HG02571 (cell line): ENCODE measurements at regions not wholly inside any gene's neighbourhood (a gene's known extent, or its start where the extent isn't known, plus 50 kb on each side); places are given as distances from the start of the nearest gene placed in this dataset.

Source experiments
- ATAC-seq: cut with Tn5 transposase; IDR thresholded peaks from one replicate; pipeline ENCODE4 v1.9.1; 2021; ENCODE audit warnings: mild to moderate bottlenecking, moderate library complexity; ENCODE audit not compliant: unreplicated experiment

DNA sequence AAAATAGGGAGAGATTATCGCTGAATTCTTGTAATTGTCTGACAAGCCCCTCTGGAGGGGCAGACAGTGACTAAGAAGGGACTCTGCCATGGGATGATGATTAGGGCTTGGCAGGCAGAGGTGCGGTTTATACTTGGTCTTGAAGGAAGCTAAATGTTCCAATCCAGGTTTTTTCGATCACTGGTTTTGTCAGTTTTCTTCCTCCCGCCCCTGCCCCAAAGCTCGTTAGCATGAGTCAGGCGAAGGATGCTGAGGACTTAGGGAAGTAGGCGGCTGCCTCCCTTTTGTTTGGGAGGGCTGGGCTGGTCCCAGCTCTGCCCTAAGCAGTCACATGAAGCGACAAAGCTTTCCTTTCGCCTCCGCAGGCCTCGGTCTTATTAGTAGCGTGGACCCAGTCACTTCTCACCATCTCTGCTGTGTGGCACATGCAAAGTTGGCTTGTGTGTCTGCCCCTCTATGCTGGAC is 314.2 kb downstream of the CDC5L start:
- ATAC-seq = no peak

- no peak for ATAC-seq
Observed at GRCh38 chr6:44702292-44702691, 314.8 kb downstream of the CDC5L start.

- peak; percentile 59 for ATAC-seq
Observed at GRCh38 chr6:44704240-44705150, 317.0 kb downstream of the CDC5L start.

- no peak for ATAC-seq
Observed at GRCh38 chr6:44705596-44705995, 318.1 kb downstream of the CDC5L start.

DNA sequence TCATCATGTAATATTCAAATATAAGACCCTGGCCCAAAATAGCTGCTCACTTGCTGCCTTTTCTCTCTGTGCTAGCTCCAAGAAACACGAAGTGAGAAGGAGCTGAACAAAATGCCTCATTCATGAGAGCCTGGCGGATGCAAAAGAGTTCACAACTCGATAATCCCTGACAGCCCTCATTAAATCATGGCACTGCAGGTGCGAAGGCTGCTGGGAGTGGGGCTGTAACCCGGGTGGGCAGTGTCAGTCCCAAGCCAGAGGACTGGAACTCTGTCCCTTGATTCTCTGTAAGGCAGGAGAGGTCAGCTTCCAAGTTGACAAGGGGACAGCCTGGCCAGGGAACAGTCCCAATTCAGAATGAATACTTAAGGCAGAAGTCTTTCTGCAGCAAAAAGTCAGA is 318.5 kb downstream of the CDC5L start:
- ATAC-seq = no peak

DNA sequence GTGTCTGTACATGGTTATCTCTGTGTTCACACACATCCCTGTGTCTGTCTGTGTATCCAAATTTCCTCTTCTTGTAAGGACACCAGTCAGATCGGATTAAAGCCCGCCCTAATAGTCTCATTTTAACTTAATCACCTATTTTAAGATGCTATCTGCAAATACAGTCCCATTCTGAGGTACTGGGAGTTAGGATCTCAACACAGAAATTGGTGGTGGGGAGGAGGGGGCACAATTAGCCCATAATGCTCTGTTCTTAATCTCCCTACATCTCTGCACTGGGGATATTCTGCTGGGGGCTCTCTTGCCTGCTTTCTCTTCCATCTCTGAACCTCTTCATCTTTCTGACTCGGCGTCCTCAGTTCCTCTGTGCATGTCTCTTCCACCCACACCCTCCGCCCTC is 320.7 kb downstream of the CDC5L start:
- ATAC-seq = no peak

GRCh38 chr6:44712353-44713111 is 325.0 kb downstream of the CDC5L start:
- no peak for ATAC-seq

DNA sequence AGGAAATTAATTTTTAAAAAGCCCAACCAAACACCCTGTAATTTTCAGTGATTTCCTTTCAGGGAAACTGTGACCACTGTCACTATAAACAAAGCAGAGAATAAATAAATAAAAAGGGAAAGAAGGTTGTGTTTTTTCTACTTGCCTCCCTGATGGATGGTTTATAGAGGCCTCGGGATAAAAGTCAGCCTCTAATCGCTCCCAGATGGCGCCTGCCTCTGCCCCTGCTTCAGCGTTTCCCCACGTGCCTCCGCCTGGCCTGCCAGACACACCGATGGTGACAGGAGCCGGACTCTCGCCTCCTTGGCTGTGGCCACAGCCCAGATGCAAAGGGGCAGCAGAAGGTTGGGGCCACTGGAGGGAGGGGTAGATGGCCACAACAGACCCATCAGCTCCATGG is 327.7 kb downstream of the CDC5L start:
- ATAC-seq = no peak

DNA sequence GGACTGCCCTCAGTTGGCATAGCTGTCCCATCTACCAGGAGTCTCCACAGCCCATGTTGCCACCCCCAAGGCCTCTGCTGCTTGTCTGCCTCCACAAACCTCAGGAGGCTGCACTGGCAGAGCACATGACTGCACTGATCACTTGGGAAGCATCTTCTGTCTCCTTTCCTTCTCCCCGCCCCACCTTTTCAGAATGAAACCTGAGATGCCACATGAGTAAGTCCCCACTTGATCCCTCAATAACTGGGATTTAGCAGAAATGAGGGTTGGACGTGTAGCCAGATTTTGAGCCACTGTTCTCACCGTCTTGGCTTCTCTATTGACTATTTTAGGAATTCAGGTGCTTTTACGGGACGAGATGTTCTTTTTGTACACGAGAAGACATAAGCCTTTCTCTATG is 328.4 kb downstream of the CDC5L start:
- no peak for ATAC-seq

DNA sequence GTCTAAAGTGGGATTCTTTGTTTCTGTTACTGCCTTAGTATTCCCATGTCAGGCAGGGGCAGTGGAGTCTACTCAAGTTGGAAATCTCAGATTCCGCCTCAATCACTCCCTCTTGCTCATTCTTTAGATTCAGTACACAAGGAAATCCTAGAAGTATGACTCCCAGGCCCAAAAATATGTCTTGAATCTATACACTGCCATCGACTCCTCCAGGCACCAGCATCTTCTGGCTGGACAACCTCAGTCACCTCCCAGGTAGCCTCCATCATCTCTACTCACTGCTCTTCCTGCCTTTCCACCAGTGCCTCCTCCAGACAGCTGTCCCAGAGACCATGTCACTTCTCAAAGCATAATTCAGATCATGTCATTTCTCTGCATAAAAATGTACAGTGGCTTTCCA is 329.9 kb downstream of the CDC5L start:
- no peak for ATAC-seq

GRCh38 chr6:44721954-44722578 is 334.6 kb downstream of the CDC5L start:
- no peak for ATAC-seq

GRCh38 chr6:44722736-44723135 is 335.2 kb downstream of the CDC5L start:
- no peak for ATAC-seq

DNA sequence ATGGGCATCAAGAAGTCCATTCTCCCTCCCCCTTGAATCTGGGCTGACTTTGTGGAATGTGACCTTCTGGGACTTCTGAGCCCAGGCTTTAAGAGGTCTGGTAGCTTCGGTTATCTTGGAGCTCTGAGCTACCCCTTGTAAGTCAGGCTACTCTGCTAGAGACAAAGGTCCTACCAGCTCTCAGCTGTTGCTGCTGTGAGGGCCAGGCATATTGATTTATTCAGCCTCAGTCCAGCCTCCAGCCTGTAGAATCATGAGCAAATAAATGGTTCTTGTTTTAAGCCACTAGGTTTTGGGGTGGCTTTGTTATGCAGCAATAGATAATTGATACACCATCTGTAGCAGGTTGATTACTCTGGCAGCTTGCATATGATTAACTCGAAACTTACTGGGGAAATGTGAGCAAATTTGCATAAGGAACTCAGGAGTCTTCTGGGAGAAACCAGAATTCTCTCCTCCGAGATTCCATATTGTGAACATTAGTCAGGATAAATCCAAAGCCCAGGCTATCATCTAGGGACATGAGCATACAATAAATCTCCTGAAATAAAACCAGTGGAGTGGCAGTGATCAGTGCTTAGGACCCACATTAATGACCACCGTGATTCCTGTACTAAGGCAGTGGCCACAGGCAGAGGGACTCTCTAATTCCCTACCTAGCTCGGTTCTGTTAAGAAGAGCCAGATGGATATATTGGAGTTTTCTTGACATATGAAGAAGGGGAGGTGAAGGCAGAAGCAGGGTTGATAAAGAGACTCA is 336.1 kb downstream of the CDC5L start:
- ATAC-seq = no peak

- no peak for ATAC-seq
Observed at GRCh38 chr6:44725070-44725469, 337.6 kb downstream of the CDC5L start.

- ATAC-seq = no peak
Observed at GRCh38 chr6:44727651-44728630, 340.4 kb downstream of the CDC5L start.

GRCh38 chr6:44730771-44731391 is 343.4 kb downstream of the CDC5L start:
- no peak for ATAC-seq

DNA sequence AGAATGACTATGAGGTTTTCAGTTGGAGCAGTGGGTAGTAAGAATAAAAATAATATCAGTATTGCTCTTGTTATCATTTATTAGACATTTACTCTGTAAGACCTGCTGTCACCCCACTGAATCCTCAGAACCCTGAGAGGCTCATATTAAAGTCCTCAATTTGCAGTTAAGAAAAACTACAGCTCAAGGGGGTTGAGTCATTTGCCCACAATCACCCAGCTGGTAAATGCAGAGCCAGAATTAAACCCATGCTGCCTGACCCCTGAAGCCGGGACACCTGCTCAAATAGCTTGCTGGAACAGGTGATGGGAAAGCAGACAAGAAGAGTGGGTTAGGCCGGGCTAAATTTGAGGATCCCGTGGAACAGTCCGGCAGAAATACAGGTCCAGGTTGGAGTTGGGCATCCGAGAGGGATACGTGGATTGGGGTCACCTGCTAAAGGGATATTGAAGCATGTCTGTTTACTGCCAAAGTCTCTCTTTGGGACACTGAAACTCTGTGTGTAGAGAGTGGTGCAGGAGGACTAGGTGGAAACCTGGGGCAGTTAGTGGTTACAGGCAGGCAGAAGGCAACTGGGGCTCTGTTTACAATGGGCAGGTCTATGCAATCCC is 344.1 kb downstream of the CDC5L start:
- no peak for ATAC-seq

- no peak for ATAC-seq
Observed at GRCh38 chr6:44732243-44732642, 344.7 kb downstream of the CDC5L start.

DNA sequence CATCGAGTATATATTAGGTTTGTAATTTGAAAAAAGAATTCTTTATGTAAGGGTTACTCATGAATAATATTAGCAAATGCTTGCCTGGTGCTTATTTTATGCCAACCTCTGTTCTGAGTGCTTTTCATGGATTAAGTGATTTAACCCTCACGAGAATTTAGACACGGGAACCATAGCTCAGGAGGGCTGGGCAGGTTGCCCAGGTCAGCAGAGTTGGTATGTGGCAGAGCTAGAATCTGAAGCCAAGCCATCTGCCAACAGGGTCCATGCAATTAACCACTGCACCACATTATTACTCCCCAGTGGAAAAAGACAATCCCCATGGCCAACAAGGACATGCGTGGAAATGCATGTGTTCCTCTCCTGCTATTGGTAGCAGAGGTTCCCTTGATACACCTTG is 345.6 kb downstream of the CDC5L start:
- no peak for ATAC-seq
